Peyer's patch (tissue), 4 donors: ENCODE measurements at regions not wholly inside any gene's neighbourhood (a gene's known extent, or its start where the extent isn't known, plus 50 kb on each side); places are given as distances from the start of the nearest gene placed in this dataset.

Experiments used
- POLR2A ChIP-seq, 2 donors: fragments of 450-650 bp; IDR thresholded peaks; one replicate each; pipeline ENCODE4 v1.5.1; 2017; ENCODE audit warnings: antibody characterized with exemption in 2 of 2, mild to moderate bottlenecking in 2 of 2, moderate library complexity in 2 of 2
- TF ChIP-seq, protein P1 (sequence below), 6 experiments: fragments of 450-650 bp in 4 of 6; fragments of 200-600 bp in 2 of 6; sonication (generic) in 1 of 6; IDR thresholded peaks; one replicate each; pipeline ENCODE4 v1.5.1; 2017 to 2019; ENCODE audit warnings: antibody characterized with exemption in 6 of 6, mild to moderate bottlenecking in 3 of 6, moderate library complexity in 1 of 6

GRCh38 chr4:84389406-84389805, 109.7 kb downstream of the NKX6-1 start:
- TF ChIP-seq, protein P1, sequence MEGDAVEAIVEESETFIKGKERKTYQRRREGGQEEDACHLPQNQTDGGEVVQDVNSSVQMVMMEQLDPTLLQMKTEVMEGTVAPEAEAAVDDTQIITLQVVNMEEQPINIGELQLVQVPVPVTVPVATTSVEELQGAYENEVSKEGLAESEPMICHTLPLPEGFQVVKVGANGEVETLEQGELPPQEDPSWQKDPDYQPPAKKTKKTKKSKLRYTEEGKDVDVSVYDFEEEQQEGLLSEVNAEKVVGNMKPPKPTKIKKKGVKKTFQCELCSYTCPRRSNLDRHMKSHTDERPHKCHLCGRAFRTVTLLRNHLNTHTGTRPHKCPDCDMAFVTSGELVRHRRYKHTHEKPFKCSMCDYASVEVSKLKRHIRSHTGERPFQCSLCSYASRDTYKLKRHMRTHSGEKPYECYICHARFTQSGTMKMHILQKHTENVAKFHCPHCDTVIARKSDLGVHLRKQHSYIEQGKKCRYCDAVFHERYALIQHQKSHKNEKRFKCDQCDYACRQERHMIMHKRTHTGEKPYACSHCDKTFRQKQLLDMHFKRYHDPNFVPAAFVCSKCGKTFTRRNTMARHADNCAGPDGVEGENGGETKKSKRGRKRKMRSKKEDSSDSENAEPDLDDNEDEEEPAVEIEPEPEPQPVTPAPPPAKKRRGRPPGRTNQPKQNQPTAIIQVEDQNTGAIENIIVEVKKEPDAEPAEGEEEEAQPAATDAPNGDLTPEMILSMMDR (IDR thresholded peaks at IDR 0.05), result no peak
- no peak for TF ChIP-seq POLR2A (IDR thresholded peaks at IDR 0.05)
